ENCODE measurements at regions not wholly inside any gene's neighbourhood (a gene's known extent, or its start where the extent isn't known, plus 50 kb on each side); places are given as distances from the start of the nearest gene placed in this dataset.

DNA sequence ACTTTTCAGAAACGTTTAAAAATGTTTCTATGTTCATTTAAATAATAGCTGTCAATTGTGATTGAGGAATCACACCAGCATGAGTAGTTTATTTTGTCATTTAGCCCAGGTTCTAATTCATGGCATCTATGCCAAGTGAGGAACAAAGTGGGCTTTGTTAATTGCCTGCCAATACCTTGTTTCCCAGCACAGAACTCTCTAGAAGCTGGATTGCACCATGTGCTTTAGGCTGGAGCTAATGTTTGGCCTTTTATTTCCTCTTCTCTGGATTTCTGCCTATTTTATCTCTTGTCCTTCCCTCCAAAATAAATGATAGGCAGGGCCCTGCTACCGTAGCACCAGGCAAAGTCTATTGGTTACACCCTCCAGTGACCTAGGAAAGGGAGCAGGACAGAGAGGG lies 109.9 kb upstream of the ITGB1 start:
- TF ChIP-seq TCF7L2 (IDR thresholded peaks at IDR 0.05; ENCODE audit: low read depth, low read length) (no peak), POLR2AphosphoS5 (IDR thresholded peaks at IDR 0.05; ENCODE audit: low read depth, low read length) (no peak)
- TF ChIP-seq, protein P1, sequence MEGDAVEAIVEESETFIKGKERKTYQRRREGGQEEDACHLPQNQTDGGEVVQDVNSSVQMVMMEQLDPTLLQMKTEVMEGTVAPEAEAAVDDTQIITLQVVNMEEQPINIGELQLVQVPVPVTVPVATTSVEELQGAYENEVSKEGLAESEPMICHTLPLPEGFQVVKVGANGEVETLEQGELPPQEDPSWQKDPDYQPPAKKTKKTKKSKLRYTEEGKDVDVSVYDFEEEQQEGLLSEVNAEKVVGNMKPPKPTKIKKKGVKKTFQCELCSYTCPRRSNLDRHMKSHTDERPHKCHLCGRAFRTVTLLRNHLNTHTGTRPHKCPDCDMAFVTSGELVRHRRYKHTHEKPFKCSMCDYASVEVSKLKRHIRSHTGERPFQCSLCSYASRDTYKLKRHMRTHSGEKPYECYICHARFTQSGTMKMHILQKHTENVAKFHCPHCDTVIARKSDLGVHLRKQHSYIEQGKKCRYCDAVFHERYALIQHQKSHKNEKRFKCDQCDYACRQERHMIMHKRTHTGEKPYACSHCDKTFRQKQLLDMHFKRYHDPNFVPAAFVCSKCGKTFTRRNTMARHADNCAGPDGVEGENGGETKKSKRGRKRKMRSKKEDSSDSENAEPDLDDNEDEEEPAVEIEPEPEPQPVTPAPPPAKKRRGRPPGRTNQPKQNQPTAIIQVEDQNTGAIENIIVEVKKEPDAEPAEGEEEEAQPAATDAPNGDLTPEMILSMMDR (IDR thresholded peaks at IDR 0.05): no peak
